Retina (tissue), 1 donor: ENCODE measurements at regions not wholly inside any gene's neighbourhood (a gene's known extent, or its start where the extent isn't known, plus 50 kb on each side); places are given as distances from the start of the nearest gene placed in this dataset.

Experiments
- DNase-seq: peaks from one replicate; pipeline ENCODE4 v3.0.0-alpha.2; 2016

DNA sequence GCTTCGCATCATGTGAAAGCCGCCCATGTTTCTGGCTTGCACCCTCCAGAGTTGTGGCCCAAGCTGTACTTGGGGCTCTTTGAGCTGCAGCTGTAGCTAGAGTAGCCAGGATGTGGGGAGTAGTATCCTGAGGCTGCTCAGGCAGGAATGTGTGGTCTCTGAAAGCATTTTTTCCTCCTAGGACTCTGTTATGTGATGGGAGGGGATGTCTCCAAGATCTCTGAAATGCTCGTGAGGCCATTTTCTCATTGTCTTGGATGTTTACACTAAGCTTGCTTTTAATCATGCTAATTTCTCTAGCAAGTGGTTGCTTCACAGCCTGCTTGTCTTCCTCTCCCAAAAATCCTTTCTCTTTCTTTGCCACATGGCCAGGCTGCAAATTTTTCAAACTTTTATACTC lies 687.6 kb downstream of the DCDC2C start:
- DNase-seq, result no peak

GRCh38 chr2:4404363-4404762 lies 701.0 kb downstream of the DCDC2C start:
- peak; percentile 34 for DNase-seq

- DNase-seq, result peak; percentile 67
These were observed 704.9 kb downstream of the DCDC2C start for GRCh38 chr2:4408321-4408720.

GRCh38 chr2:4412637-4413187 lies 709.3 kb downstream of the DCDC2C start:
- no peak for DNase-seq

DNA sequence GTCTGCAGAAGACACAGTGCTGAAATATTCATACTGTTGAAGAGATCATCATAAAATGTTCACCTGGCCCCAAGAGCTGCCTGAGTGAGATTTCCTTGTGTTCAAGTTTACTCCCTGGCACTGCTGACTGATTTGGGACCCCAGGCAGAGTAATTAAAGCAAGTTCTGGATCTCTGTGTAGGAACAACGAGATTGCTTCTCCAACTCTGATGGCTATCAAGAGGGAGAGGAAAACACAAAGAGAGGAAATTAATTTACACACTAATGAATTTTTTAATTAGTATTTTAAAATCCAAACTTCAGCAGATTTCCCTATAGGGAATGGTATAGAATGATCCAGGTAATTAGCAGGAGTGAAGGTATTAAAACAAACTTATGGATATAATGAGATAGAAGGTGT lies 711.8 kb downstream of the DCDC2C start:
- no peak for DNase-seq

- no peak for DNase-seq
These were observed 712.5 kb downstream of the DCDC2C start for GRCh38 chr2:4415810-4416413.

DNA sequence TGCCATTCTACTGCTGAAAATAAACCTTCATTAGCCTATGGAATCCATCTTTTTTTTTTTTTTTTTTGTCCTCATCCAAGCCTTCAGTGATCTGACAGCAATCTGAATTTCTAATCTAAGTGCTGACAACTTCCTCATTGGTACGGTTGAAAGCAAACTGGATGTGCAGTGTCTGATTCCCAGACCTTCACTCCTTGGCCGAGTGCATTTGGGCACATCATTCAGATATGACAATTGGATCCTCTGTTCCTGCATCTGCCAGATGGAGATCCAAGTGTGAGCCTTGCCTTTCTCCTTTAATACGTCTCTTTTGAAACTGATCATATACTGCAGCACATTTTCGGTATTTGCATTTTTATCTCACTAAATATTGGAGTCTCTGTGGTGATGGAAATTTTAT lies 713.1 kb downstream of the DCDC2C start:
- no peak for DNase-seq

DNA sequence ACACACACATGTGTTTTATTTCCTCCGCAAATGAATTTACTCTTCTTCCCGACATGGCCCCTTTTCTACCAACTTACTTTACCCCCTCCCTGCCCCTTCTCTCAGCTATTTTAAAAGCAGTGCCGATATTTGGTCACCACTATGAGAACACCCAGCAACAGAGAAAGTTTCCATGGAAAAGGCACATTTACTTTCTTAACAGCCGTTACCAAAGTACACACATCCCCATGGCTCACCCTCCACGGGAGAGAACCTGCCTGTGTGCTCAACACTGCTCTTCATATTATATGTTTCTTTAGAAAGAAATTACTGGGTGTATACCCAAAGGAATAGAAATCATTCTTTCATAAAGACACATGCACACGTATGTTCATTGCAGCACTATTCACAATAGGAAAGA lies 714.4 kb downstream of the DCDC2C start:
- DNase-seq, result no peak

- no peak for DNase-seq
These were observed 716.7 kb downstream of the DCDC2C start for GRCh38 chr2:4420032-4420431.

GRCh38 chr2:4424153-4424552 lies 720.8 kb downstream of the DCDC2C start:
- no peak for DNase-seq

GRCh38 chr2:4427083-4427482 lies 723.7 kb downstream of the DCDC2C start:
- peak; percentile 66 for DNase-seq

DNA sequence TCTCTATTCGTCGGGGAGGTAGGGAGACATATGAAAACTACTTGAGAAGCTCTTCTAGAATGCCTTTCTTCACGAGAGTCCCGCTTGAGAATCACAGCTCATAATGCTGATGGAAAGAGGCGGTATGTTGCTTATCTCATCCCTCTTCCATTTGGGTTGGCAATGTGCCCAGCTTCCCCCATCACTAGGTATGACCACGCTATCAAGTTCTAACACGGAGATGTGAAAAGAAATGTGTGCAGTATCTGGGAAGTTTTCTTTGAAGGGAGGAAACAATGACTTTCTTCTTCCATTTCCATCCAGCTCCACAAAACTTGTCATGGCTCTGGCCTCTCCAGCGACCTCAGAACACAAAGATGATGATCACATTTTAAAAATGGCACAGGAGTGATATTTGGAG lies 742.4 kb downstream of the DCDC2C start:
- DNase-seq, result no peak

DNA sequence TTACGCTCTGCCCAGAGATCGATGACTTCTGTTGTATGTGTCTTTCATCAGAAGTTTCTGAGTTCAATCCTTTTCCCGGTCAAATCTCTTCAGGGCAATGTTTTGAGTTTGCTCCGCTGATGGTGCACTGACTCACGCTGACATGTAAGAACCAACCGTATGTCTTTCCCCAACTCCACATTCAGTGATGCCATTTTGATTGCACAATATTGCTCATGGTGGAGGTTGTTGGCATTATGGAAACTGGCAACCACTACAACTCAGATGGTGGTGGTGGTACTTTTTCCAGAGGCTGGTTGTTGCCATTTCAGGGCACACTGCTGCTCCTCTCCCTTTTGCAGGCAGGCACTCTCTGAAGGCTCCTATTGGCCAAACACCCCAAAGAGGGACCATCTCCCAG lies 751.5 kb downstream of the DCDC2C start:
- DNase-seq, result no peak

GRCh38 chr2:4455486-4456155 lies 752.2 kb downstream of the DCDC2C start:
- DNase-seq, result no peak

GRCh38 chr2:4464634-4465266 lies 761.4 kb downstream of the DCDC2C start:
- no peak for DNase-seq

DNA sequence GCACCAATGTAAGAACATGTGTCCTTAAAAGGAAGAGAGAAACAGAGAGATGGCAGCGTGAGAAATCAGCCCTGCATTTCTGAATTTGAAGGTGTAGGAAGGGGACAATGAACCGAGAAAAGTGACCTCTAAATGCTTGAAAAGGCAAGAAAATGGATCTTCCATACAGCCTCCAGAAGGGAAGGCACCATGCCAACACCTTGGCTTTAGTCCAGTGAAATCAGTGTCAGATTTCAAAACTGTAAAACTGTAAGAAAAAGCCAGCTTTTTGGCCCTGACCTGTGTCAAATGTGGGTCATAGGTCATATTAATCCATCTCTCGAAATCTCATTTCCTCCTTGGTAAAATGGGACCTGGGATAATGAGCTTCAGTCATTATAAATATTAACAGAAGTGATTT lies 762.3 kb downstream of the DCDC2C start:
- DNase-seq, result no peak

DNA sequence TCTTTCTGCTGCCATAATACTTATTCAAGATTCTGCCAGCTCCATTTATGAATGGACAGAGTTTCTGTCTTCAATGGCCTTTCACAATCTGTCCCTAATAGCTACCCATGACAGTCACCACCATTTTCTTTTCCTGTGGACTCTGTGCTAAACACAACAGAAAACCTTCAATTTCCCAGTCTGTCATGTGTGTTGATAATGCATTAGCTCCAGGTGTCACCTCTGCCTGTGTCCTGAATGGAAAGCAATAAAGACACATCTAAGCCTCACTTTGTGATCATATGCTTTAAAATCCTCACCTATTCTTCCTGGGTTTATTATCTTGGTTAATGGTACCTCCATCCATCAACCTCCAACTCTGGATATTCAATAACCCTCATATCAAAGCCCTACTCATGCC lies 772.2 kb downstream of the DCDC2C start:
- DNase-seq, result no peak

GRCh38 chr2:4483050-4483449 lies 779.7 kb downstream of the DCDC2C start:
- DNase-seq, result no peak

GRCh38 chr2:4486971-4487370 lies 783.6 kb downstream of the DCDC2C start:
- DNase-seq, result no peak

DNA sequence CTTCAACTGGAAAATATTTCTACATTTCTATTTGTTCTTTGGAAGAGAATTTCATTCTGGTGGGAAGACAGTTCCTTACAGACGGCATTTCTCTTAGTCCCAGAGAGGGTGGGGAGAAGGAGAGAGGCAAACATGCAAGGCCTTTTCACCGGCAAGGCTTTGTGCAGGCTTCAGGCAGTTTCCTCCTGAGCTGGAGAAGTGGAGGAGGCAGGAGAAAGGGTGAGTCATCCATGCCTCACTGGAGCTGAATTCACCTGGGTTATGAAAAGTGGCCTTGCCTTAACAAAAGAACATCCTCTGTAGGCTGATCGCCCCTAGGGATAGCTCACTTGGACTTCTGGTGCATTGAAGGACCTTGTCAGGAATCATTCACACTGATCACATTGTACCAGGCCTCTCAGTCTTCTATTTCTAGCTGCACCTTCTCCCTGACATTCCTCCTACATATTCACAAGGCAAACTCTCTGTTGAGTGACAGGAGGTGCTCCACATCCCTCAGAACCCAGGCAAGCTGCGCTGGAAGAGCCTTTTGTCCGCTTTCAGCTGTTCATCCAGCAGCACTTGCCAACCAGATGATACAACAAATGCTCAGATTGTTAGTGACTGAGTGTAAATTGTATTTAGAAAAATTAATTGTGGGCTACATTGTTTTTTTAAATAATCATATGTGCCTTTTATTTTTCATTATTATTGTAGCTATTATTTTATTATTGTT lies 796.1 kb downstream of the DCDC2C start:
- DNase-seq, result no peak

DNA sequence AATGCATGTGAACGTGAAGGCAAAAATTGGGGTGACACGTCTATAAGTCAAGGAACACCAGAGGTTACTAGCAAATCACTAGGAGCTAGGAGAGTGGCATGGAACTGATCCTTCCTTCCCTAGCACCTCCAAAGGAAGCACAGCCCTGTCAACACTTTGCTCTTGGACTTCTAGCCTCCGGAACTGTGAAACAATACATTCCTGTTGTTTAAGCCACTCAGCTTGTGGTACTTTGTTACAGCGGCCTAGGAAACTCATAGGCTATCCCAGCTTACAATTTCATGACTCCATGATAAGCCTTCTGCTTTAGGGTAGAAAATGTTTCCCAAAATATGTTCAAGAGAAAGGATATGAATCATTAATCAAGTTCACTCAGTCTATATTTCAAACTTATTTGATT lies 798.1 kb downstream of the DCDC2C start:
- no peak for DNase-seq

DNA sequence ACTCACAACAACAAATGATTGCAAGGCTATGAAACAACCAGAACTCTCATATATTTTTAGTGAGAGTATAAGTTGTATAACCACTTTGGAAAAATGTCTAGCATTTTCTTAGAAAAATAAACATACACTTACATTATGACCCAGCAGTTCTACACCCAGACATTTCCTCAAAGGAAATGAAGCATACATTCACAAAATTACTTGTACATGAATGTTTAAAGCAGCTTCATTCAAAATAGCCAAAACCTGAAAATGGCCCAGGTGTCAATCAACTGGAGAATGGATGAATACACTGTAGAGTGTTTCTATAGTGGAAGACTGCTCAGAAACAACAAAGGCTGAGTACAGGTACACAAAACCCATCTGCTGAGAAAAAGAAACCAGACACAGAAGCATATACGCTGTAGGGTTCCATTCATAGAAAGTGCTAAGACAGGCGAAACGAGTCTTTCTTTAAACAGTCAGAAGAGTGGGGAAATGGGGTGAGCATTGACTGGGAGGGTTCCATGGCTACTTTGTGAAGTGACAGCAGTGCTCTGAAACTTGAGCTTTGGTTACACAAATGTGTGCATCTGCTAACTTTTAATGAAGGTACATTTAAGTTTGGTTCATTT lies 799.0 kb downstream of the DCDC2C start:
- no peak for DNase-seq

- no peak for DNase-seq
These were observed 804.3 kb downstream of the DCDC2C start for GRCh38 chr2:4507661-4508060.
